ENCODE measurements at regions not wholly inside any gene's neighbourhood (a gene's known extent, or its start where the extent isn't known, plus 50 kb on each side); places are given as distances from the start of the nearest gene placed in this dataset.
"Not testable (repeated sequence)": the region's sequence is repeated elsewhere in the genome, so short reads cannot be mapped to it uniquely, and the experiment has no call there.

- not testable (repeated sequence) for H3K36me3 ChIP-seq (ENCODE audit: control insufficient read depth in 5 of 5, insufficient read depth in 5 of 5, low read length in 5 of 5); H3K4me3 ChIP-seq (ENCODE audit: low read depth in 1 of 5, low read length in 5 of 5); H3K9ac ChIP-seq (ENCODE audit: low read length in 5 of 5); H3K27ac ChIP-seq (ENCODE audit: low read depth, low read length); H3K27me3 ChIP-seq (ENCODE audit: control insufficient read depth in 5 of 5, insufficient read depth in 4 of 5, low read length in 5 of 5); H3K4me1 ChIP-seq (ENCODE audit: control insufficient read depth in 5 of 5, insufficient read depth in 5 of 5, low read length in 5 of 5); H3K9me3 ChIP-seq (ENCODE audit: control insufficient read depth in 5 of 5, low read length in 5 of 5)
Observed at GRCh38 chr7:29747645-29748245, 58.6 kb upstream of the WIPF3 start.

GRCh38 chr7:29748286-29749099 lies 57.8 kb upstream of the WIPF3 start:
- Histone ChIP-seq H3K27ac (ENCODE audit: low read depth, low read length) (no peak overlapping the region), H3K9ac (ENCODE audit: low read length in 5 of 5) (no peak overlapping the region)

GRCh38 chr7:29749701-29750321 lies 56.5 kb upstream of the WIPF3 start:
- H3K36me3 ChIP-seq (ENCODE audit: control insufficient read depth in 5 of 5, insufficient read depth in 5 of 5, low read length in 5 of 5), result no peaks in the 10 kb centered on the region
- H3K27me3 ChIP-seq (ENCODE audit: control insufficient read depth in 5 of 5, insufficient read depth in 4 of 5, low read length in 5 of 5), result no peaks in the 10 kb centered on the region
- H3K4me1 ChIP-seq (ENCODE audit: control insufficient read depth in 5 of 5, insufficient read depth in 5 of 5, low read length in 5 of 5), result peaks cover 0 to 7% (median 0%) of the 10 kb centered on the region in 5 donors
- H3K9me3 ChIP-seq (ENCODE audit: control insufficient read depth in 5 of 5, low read length in 5 of 5), result no peaks in the 10 kb centered on the region
- no peak overlapping the region for H3K9ac ChIP-seq (ENCODE audit: low read length in 5 of 5)
- H3K4me3 ChIP-seq (ENCODE audit: low read depth in 1 of 5, low read length in 5 of 5), result no peak overlapping the region
- no peak overlapping the region for H3K27ac ChIP-seq (ENCODE audit: low read depth, low read length)

More at GRCh38 chr7:29748286-29749099, 57.8 kb upstream of the WIPF3 start:
- H3K9me3 ChIP-seq (ENCODE audit: control insufficient read depth in 5 of 5, low read length in 5 of 5), result no peaks in the 10 kb centered on the region
- H3K4me3 ChIP-seq (ENCODE audit: low read depth in 1 of 5, low read length in 5 of 5), result no peak overlapping the region
- H3K36me3 ChIP-seq (ENCODE audit: control insufficient read depth in 5 of 5, insufficient read depth in 5 of 5, low read length in 5 of 5), result no peaks in the 10 kb centered on the region
- peaks cover 0 to 7% (median 0%) of the 10 kb centered on the region in 5 donors for H3K4me1 ChIP-seq (ENCODE audit: control insufficient read depth in 5 of 5, insufficient read depth in 5 of 5, low read length in 5 of 5)
- no peaks in the 10 kb centered on the region for H3K27me3 ChIP-seq (ENCODE audit: control insufficient read depth in 5 of 5, insufficient read depth in 4 of 5, low read length in 5 of 5)

- H3K9ac ChIP-seq (ENCODE audit: low read length in 5 of 5); H3K9me3 ChIP-seq (ENCODE audit: control insufficient read depth in 5 of 5, low read length in 5 of 5); H3K4me1 ChIP-seq (ENCODE audit: control insufficient read depth in 5 of 5, insufficient read depth in 5 of 5, low read length in 5 of 5); H3K27me3 ChIP-seq (ENCODE audit: control insufficient read depth in 5 of 5, insufficient read depth in 4 of 5, low read length in 5 of 5); H3K4me3 ChIP-seq (ENCODE audit: low read depth in 1 of 5, low read length in 5 of 5); H3K36me3 ChIP-seq (ENCODE audit: control insufficient read depth in 5 of 5, insufficient read depth in 5 of 5, low read length in 5 of 5); H3K27ac ChIP-seq (ENCODE audit: low read depth, low read length): not testable (repeated sequence)
Observed at GRCh38 chr7:29750373-29750940, 55.9 kb upstream of the WIPF3 start.

GRCh38 chr7:29751012-29751411 lies 55.3 kb upstream of the WIPF3 start:
- H3K27me3 ChIP-seq (ENCODE audit: control insufficient read depth in 5 of 5, insufficient read depth in 4 of 5, low read length in 5 of 5); H3K27ac ChIP-seq (ENCODE audit: low read depth, low read length); H3K4me1 ChIP-seq (ENCODE audit: control insufficient read depth in 5 of 5, insufficient read depth in 5 of 5, low read length in 5 of 5); H3K4me3 ChIP-seq (ENCODE audit: low read depth in 1 of 5, low read length in 5 of 5); H3K36me3 ChIP-seq (ENCODE audit: control insufficient read depth in 5 of 5, insufficient read depth in 5 of 5, low read length in 5 of 5); H3K9me3 ChIP-seq (ENCODE audit: control insufficient read depth in 5 of 5, low read length in 5 of 5); H3K9ac ChIP-seq (ENCODE audit: low read length in 5 of 5): not testable (repeated sequence)

GRCh38 chr7:29754874-29755490 lies 51.3 kb upstream of the WIPF3 start:
- Histone ChIP-seq H3K27me3 (ENCODE audit: control insufficient read depth in 5 of 5, insufficient read depth in 4 of 5, low read length in 5 of 5) (no peaks in the 10 kb centered on the region), H3K9me3 (ENCODE audit: control insufficient read depth in 5 of 5, low read length in 5 of 5) (no peaks in the 10 kb centered on the region), H3K9ac (ENCODE audit: low read length in 5 of 5) (no peak overlapping the region), H3K27ac (ENCODE audit: low read depth, low read length) (no peak overlapping the region), H3K4me1 (ENCODE audit: control insufficient read depth in 5 of 5, insufficient read depth in 5 of 5, low read length in 5 of 5) (no peaks in the 10 kb centered on the region), H3K36me3 (ENCODE audit: control insufficient read depth in 5 of 5, insufficient read depth in 5 of 5, low read length in 5 of 5) (no peaks in the 10 kb centered on the region), H3K4me3 (ENCODE audit: low read depth in 1 of 5, low read length in 5 of 5) (no peak overlapping the region)
